Gastrocnemius medialis (tissue), 4 donors: ENCODE measurements at regions not wholly inside any gene's neighbourhood (a gene's known extent, or its start where the extent isn't known, plus 50 kb on each side); places are given as distances from the start of the nearest gene placed in this dataset.

ENCODE experiments used
- ATAC-seq, 2 donors: fragments of 150-250 bp; one replicate each; pipeline ENCODE4 v1.9.1; 2016
- DNase-seq, 2 donors: peaks; one replicate each; pipeline ENCODE4 v3.0.0-alpha.2; 2019
- H3K27ac ChIP-seq, 4 donors: fragments of 200-600 bp; sonication (generic); 1 replicate in 1 of 4; 2 replicates in 3 of 4; pipeline ENCODE4 v1.5.1; 2016 to 2018; ENCODE audit warnings: mild to moderate bottlenecking in 2 of 4, moderate library complexity in 1 of 4
- H3K27me3 ChIP-seq, 3 donors: fragments of 200-600 bp; sonication (generic) in 2 of 3; 1 replicate in 1 of 3; 2 replicates in 2 of 3; pipeline versions ENCODE4 v1.5.1 to v1.6.0; 2016 to 2019; ENCODE audit warnings: mild to moderate bottlenecking in 1 of 3, moderate library complexity in 1 of 3
- H3K36me3 ChIP-seq, 2 donors: fragments of 200-600 bp; sonication (generic) in 1 of 2; one replicate each; pipeline ENCODE4 v1.5.1; 2017 to 2018
- H3K4me1 ChIP-seq, 2 donors: fragments of 200-600 bp; sonication (generic) in 1 of 2; one replicate each; pipeline ENCODE4 v1.5.1; 2016 to 2017; ENCODE audit warnings: mild to moderate bottlenecking in 2 of 2
- H3K4me3 ChIP-seq, 4 donors: fragments of 200-600 bp; sonication (generic) in 3 of 4; 1 replicate in 1 of 4; 2 replicates in 3 of 4; pipeline ENCODE4 v1.5.1; 2016 to 2019; ENCODE audit warnings: mild to moderate bottlenecking in 2 of 4
- H3K9me3 ChIP-seq, 3 donors: fragments of 200-600 bp; sonication (generic) in 2 of 3; 1 replicate in 1 of 3; 2 replicates in 2 of 3; pipeline ENCODE4 v1.5.1; 2016 to 2019
- POLR2A ChIP-seq, 2 donors: fragments of 450-650 bp; IDR thresholded peaks; one replicate each; pipeline ENCODE4 v1.6.1; 2017; ENCODE audit warnings: antibody characterized with exemption in 2 of 2, mild to moderate bottlenecking in 2 of 2, moderate library complexity in 2 of 2
- in situ Hi-C, 4 donors: fragments of 200-750 bp; cut with MboI; loops; one replicate each; pipeline versions ENCODE4 v1.15.0 to v1.8.0; 2017; ENCODE audit warnings: low sequenced_read_pairs in 4 of 4
- intact Hi-C: fragments of 100-400 bp; cut with DNase I; formaldehyde crosslinking; loops from one replicate; pipeline ENCODE4 v1.15.1; 2023; ENCODE audit warnings: low total_unique reads
- TF ChIP-seq, protein P1 (sequence below), 5 experiments: fragments of 450-650 bp in 3 of 5; fragments of 200-600 bp in 2 of 5; sonication (generic) in 2 of 5; IDR thresholded peaks in 4 of 5; conservative IDR thresholded peaks in 1 of 5; 1 replicate in 4 of 5; 2 replicates in 1 of 5; pipeline ENCODE4 v1.5.1; 2016 to 2019; ENCODE audit warnings: antibody characterized with exemption in 5 of 5, mild to moderate bottlenecking in 3 of 5, moderate library complexity in 3 of 5

DNA sequence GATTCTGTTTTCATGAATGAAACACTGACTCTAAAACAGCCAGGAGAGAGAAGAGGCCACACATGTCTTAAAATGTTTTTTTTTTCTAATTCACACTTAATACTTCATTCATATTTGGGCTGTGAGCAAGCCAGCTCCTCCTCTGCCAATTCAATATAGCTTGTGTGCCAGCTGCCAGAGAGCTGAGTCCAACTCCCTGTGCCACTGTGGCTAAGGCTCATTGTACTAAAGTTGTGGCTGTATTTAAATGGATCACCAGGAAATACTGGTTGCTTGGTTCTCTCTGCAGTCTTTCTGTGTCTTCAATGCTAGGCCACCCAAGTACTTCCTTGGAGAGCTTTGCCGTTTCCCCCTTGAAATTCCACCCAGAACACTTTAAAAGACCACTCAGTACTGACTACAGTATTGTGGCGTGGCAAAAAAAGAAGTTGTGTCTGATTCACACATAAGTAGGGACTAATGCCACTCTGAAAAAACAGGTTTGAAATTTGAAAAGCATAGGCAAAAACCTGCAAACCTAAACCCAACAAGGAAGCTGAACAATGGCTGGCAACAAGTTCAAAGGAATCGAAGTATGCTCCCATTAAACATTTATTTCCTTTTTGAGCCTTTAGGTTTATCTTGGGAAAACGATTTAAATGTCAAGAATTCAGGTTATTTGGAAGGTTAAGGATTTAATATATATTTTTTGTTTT, 524.7 kb downstream of the DIPK2A start:
- no peak for DNase-seq
- no peaks in the 10 kb centered on the region for H3K4me1 ChIP-seq
- intact Hi-C loops = no loop called here
- no peaks in the 10 kb centered on the region for H3K27me3 ChIP-seq
- in situ Hi-C loops = no loop called here
- no peaks in the 10 kb centered on the region for H3K9me3 ChIP-seq
- no peak for ATAC-seq
- TF ChIP-seq POLR2A (IDR thresholded peaks at IDR 0.05) = no peak
- TF ChIP-seq, protein P1, sequence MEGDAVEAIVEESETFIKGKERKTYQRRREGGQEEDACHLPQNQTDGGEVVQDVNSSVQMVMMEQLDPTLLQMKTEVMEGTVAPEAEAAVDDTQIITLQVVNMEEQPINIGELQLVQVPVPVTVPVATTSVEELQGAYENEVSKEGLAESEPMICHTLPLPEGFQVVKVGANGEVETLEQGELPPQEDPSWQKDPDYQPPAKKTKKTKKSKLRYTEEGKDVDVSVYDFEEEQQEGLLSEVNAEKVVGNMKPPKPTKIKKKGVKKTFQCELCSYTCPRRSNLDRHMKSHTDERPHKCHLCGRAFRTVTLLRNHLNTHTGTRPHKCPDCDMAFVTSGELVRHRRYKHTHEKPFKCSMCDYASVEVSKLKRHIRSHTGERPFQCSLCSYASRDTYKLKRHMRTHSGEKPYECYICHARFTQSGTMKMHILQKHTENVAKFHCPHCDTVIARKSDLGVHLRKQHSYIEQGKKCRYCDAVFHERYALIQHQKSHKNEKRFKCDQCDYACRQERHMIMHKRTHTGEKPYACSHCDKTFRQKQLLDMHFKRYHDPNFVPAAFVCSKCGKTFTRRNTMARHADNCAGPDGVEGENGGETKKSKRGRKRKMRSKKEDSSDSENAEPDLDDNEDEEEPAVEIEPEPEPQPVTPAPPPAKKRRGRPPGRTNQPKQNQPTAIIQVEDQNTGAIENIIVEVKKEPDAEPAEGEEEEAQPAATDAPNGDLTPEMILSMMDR (IDR thresholded peaks at IDR 0.05 in 4 of 5, conservative IDR thresholded peaks at IDR 0.05 in 1 of 5) = no peak
- no peak overlapping the region for H3K27ac ChIP-seq
- no peak overlapping the region for H3K4me3 ChIP-seq
- H3K36me3 ChIP-seq = no peaks in the 10 kb centered on the region

DNA sequence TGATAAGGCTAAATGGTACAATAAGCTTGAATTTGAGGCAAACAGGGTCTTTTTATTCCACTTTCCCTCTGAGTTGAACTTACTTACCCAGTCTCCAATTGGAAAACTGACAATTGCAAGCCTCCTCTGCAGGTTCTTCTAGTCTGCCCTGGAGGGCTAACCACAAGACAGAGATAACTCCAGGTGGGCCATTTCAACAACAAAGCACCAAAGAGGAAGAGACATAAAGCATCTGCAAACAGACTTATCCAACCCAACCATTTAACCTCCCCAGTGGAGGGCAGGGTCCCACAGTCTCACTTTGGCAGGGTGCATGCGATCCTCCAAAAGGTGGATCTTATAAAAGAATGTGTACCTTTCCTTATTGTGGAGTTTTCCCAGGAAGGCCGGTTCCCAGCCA, 525.8 kb downstream of the DIPK2A start:
- intact Hi-C loops = no loop called here
- Histone ChIP-seq H3K36me3 (no peaks in the 10 kb centered on the region), H3K4me1 (no peaks in the 10 kb centered on the region), H3K27ac (no peak overlapping the region), H3K4me3 (no peak overlapping the region), H3K9me3 (no peaks in the 10 kb centered on the region), H3K27me3 (no peaks in the 10 kb centered on the region)
- TF ChIP-seq, protein P1 (IDR thresholded peaks at IDR 0.05 in 4 of 5, conservative IDR thresholded peaks at IDR 0.05 in 1 of 5) = no peak
- TF ChIP-seq POLR2A (IDR thresholded peaks at IDR 0.05) = no peak
- no peak for ATAC-seq
- no peak for DNase-seq
- in situ Hi-C loops = no loop called here

GRCh38 chr3:144499001-144499930, 527.6 kb downstream of the DIPK2A start:
- Histone ChIP-seq H3K9me3 (no peaks in the 10 kb centered on the region), H3K4me1 (no peaks in the 10 kb centered on the region), H3K36me3 (no peaks in the 10 kb centered on the region), H3K27ac (no peak overlapping the region), H3K4me3 (no peak overlapping the region), H3K27me3 (no peaks in the 10 kb centered on the region)
- intact Hi-C loops = no loop called here
- no peak for DNase-seq
- in situ Hi-C loops = no loop called here
- ATAC-seq = no peak
- TF ChIP-seq, protein P1 (IDR thresholded peaks at IDR 0.05 in 4 of 5, conservative IDR thresholded peaks at IDR 0.05 in 1 of 5) = no peak
- no peak for TF ChIP-seq POLR2A (IDR thresholded peaks at IDR 0.05)

GRCh38 chr3:144501467-144501866, 529.8 kb downstream of the DIPK2A start:
- ATAC-seq (no peak), DNase-seq (no peak)
- Histone ChIP-seq H3K27ac (no peak overlapping the region), H3K4me1 (no peaks in the 10 kb centered on the region), H3K9me3 (no peaks in the 10 kb centered on the region), H3K27me3 (no peaks in the 10 kb centered on the region), H3K36me3 (no peaks in the 10 kb centered on the region), H3K4me3 (no peak overlapping the region)
- TF ChIP-seq, protein P1 (IDR thresholded peaks at IDR 0.05 in 4 of 5, conservative IDR thresholded peaks at IDR 0.05 in 1 of 5) = no peak
- TF ChIP-seq POLR2A (IDR thresholded peaks at IDR 0.05) = no peak
- intact Hi-C loops (no loop called here), in situ Hi-C loops (no loop called here)
